IMR-90 (cell line): ENCODE measurements at regions not wholly inside any gene's neighbourhood (a gene's known extent, or its start where the extent isn't known, plus 50 kb on each side); places are given as distances from the start of the nearest gene placed in this dataset.

Experiments used
- BHLHE40 ChIP-seq: fragments of 150-350 bp; IDR thresholded peaks from 2 replicates; pipeline ENCODE4 v1.6.1; 2016; ENCODE audit warnings: mild to moderate bottlenecking, low read depth, low read length
- CEBPB ChIP-seq: IDR thresholded peaks from 2 replicates; pipeline ENCODE4 v1.6.1; 2012; ENCODE audit warnings: low read depth, low read length, improper control_type of control experiment
- MAFK ChIP-seq: IDR thresholded peaks from 2 replicates; pipeline ENCODE4 v1.6.1; 2012; ENCODE audit warnings: low read depth, low read length, improper control_type of control experiment
- MXI1 ChIP-seq: IDR thresholded peaks from 2 replicates; pipeline ENCODE4 v1.6.1; 2012; ENCODE audit warnings: low read depth, mild to moderate bottlenecking, low read length, moderate library complexity, borderline replicate concordance
- NFE2L2 ChIP-seq: fragments of 150-350 bp; IDR thresholded peaks from 2 replicates; pipeline ENCODE4 v1.6.1; 2016; ENCODE audit warnings: low read depth, mild to moderate bottlenecking, low read length
- POLR2A ChIP-seq: IDR thresholded peaks from 2 replicates; pipeline ENCODE4 v1.6.1; 2012; ENCODE audit warnings: mild to moderate bottlenecking, low read depth, low read length
- RAD21 ChIP-seq: IDR thresholded peaks from 2 replicates; pipeline ENCODE4 v1.6.1; 2012; ENCODE audit warnings: low read length, improper control_type of control experiment
- RCOR1 ChIP-seq: IDR thresholded peaks from 2 replicates; pipeline ENCODE4 v1.6.1; 2012; ENCODE audit warnings: mild to moderate bottlenecking, low read length, improper control_type of control experiment; ENCODE audit not compliant: insufficient replicate concordance
- SMC3 ChIP-seq: fragments of 150-350 bp; IDR thresholded peaks from 2 replicates; pipeline ENCODE4 v1.6.1; 2016; ENCODE audit warnings: low read depth, mild to moderate bottlenecking, antibody characterized with exemption, low read length, moderate library complexity
- TF ChIP-seq, protein P1 (sequence below): conservative IDR thresholded peaks from 2 replicates; pipeline ENCODE4 v1.5.1; 2012; ENCODE audit warnings: mild to moderate bottlenecking, low read depth, low read length, improper control_type of control experiment
- TF ChIP-seq, protein P2 (sequence below): fragments of 150-350 bp; IDR thresholded peaks from 2 replicates; pipeline ENCODE4 v1.6.1; 2016; ENCODE audit warnings: low read depth, mild to moderate bottlenecking, low read length, moderate library complexity, borderline replicate concordance
- TF ChIP-seq, protein P3 (sequence below): fragments of 150-350 bp; IDR thresholded peaks from 2 replicates; pipeline ENCODE4 v1.6.1; 2017; ENCODE audit warnings: mild to moderate bottlenecking, antibody characterized with exemption, low read length, low read depth

DNA sequence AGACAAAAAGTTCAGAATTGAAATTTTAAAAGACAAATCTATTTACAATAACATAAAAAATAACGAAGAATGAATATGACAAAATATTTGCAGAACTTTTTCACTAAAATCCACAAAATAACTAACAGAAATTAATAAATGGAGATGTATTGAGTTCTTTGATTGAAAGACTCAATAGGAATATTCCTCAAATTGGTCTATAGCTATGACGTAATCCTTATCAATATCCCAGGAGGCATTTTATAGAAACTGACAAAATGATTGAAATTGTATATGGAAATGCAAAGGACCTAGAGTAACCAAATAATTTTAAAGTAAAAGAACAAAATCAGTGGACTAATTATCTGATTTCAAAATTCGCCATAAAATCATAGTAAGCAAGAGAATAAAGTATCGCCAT is 328.7 kb downstream of the MED10 start:
- TF ChIP-seq, protein P1, sequence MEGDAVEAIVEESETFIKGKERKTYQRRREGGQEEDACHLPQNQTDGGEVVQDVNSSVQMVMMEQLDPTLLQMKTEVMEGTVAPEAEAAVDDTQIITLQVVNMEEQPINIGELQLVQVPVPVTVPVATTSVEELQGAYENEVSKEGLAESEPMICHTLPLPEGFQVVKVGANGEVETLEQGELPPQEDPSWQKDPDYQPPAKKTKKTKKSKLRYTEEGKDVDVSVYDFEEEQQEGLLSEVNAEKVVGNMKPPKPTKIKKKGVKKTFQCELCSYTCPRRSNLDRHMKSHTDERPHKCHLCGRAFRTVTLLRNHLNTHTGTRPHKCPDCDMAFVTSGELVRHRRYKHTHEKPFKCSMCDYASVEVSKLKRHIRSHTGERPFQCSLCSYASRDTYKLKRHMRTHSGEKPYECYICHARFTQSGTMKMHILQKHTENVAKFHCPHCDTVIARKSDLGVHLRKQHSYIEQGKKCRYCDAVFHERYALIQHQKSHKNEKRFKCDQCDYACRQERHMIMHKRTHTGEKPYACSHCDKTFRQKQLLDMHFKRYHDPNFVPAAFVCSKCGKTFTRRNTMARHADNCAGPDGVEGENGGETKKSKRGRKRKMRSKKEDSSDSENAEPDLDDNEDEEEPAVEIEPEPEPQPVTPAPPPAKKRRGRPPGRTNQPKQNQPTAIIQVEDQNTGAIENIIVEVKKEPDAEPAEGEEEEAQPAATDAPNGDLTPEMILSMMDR, result no peak
- TF ChIP-seq, protein P2, sequence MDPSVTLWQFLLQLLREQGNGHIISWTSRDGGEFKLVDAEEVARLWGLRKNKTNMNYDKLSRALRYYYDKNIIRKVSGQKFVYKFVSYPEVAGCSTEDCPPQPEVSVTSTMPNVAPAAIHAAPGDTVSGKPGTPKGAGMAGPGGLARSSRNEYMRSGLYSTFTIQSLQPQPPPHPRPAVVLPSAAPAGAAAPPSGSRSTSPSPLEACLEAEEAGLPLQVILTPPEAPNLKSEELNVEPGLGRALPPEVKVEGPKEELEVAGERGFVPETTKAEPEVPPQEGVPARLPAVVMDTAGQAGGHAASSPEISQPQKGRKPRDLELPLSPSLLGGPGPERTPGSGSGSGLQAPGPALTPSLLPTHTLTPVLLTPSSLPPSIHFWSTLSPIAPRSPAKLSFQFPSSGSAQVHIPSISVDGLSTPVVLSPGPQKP, result no peak
- TF ChIP-seq NFE2L2 (no peak), POLR2A (no peak), MAFK (no peak), RAD21 (no peak), CEBPB (no peak), RCOR1 (no peak), SMC3 (no peak), BHLHE40 (no peak), MXI1 (no peak)
- TF ChIP-seq, protein P3, sequence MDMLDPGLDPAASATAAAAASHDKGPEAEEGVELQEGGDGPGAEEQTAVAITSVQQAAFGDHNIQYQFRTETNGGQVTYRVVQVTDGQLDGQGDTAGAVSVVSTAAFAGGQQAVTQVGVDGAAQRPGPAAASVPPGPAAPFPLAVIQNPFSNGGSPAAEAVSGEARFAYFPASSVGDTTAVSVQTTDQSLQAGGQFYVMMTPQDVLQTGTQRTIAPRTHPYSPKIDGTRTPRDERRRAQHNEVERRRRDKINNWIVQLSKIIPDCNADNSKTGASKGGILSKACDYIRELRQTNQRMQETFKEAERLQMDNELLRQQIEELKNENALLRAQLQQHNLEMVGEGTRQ, result no peak
